ENCODE measurements at regions not wholly inside any gene's neighbourhood (a gene's known extent, or its start where the extent isn't known, plus 50 kb on each side); places are given as distances from the start of the nearest gene placed in this dataset.

- TF ChIP-seq CTCF (IDR thresholded peaks at IDR 0.05; ENCODE audit: borderline replicate concordance, extremely low read depth, insufficient read depth), result no peak
- H3K27ac ChIP-seq (ENCODE audit: low read depth in 2 of 2, low read length in 2 of 2), result no peak overlapping the region
- intact Hi-C loops (cut with DNase I), result no loop called here
- H3K4me3 ChIP-seq (ENCODE audit: low read length in 3 of 3), result no peak overlapping the region
- H3K36me3 ChIP-seq (ENCODE audit: control insufficient read depth in 2 of 3, insufficient read depth in 3 of 3, low read length in 3 of 3), result no peaks in the 10 kb centered on the region
- peaks cover 0 to 7% (median 0%) of the 10 kb centered on the region in 3 donors for H3K9me3 ChIP-seq (ENCODE audit: control insufficient read depth in 2 of 3, insufficient read depth in 1 of 3, low read length in 3 of 3)
- DNase-seq (no peak), FAIRE-seq (no peak)
- H3K9ac ChIP-seq (ENCODE audit: low read length in 3 of 3), result no peak overlapping the region
- H3K4me1 ChIP-seq (ENCODE audit: control insufficient read depth in 2 of 3, insufficient read depth in 2 of 3, low read depth in 1 of 3, low read length in 3 of 3), result no peaks in the 10 kb centered on the region
- H3K27me3 ChIP-seq (ENCODE audit: control insufficient read depth, insufficient read depth, low read length), result no peaks in the 10 kb centered on the region
Observed at GRCh38 chr1:5590717-5591116, 401.5 kb downstream of the NPHP4 start.

- Histone ChIP-seq H3K27ac (ENCODE audit: low read depth in 2 of 2, low read length in 2 of 2) (no peak overlapping the region), H3K4me3 (ENCODE audit: low read length in 3 of 3) (no peak overlapping the region), H3K4me1 (ENCODE audit: control insufficient read depth in 2 of 3, insufficient read depth in 2 of 3, low read depth in 1 of 3, low read length in 3 of 3) (no peaks in the 10 kb centered on the region), H3K36me3 (ENCODE audit: control insufficient read depth in 2 of 3, insufficient read depth in 3 of 3, low read length in 3 of 3) (no peaks in the 10 kb centered on the region), H3K9me3 (ENCODE audit: control insufficient read depth in 2 of 3, insufficient read depth in 1 of 3, low read length in 3 of 3) (peaks cover 0 to 7% (median 0%) of the 10 kb centered on the region in 3 donors), H3K27me3 (ENCODE audit: control insufficient read depth, insufficient read depth, low read length) (no peaks in the 10 kb centered on the region), H3K9ac (ENCODE audit: low read length in 3 of 3) (no peak overlapping the region)
- DNase-seq (no peak), FAIRE-seq (no peak)
- intact Hi-C loops (cut with DNase I), result no loop called here
- TF ChIP-seq CTCF (IDR thresholded peaks at IDR 0.05; ENCODE audit: borderline replicate concordance, extremely low read depth, insufficient read depth), result no peak
Observed at GRCh38 chr1:5586629-5587028, 405.6 kb downstream of the NPHP4 start.

GRCh38 chr1:5585256-5585655, 407.0 kb downstream of the NPHP4 start:
- intact Hi-C loops (cut with DNase I), result no loop called here
- Histone ChIP-seq H3K36me3 (ENCODE audit: control insufficient read depth in 2 of 3, insufficient read depth in 3 of 3, low read length in 3 of 3) (no peaks in the 10 kb centered on the region), H3K9me3 (ENCODE audit: control insufficient read depth in 2 of 3, insufficient read depth in 1 of 3, low read length in 3 of 3) (no peaks in the 10 kb centered on the region), H3K9ac (ENCODE audit: low read length in 3 of 3) (no peak overlapping the region), H3K27me3 (ENCODE audit: control insufficient read depth, insufficient read depth, low read length) (no peaks in the 10 kb centered on the region), H3K4me3 (ENCODE audit: low read length in 3 of 3) (no peak overlapping the region), H3K4me1 (ENCODE audit: control insufficient read depth in 2 of 3, insufficient read depth in 2 of 3, low read depth in 1 of 3, low read length in 3 of 3) (no peaks in the 10 kb centered on the region), H3K27ac (ENCODE audit: low read depth in 2 of 2, low read length in 2 of 2) (no peak overlapping the region)
- no peak for FAIRE-seq
- no peak for TF ChIP-seq CTCF (IDR thresholded peaks at IDR 0.05; ENCODE audit: borderline replicate concordance, extremely low read depth, insufficient read depth)
- DNase-seq, result no peak

- no peaks in the 10 kb centered on the region for H3K36me3 ChIP-seq (ENCODE audit: control insufficient read depth in 2 of 3, insufficient read depth in 3 of 3, low read length in 3 of 3)
- H3K27ac ChIP-seq (ENCODE audit: low read depth in 2 of 2, low read length in 2 of 2), result no peak overlapping the region
- no peaks in the 10 kb centered on the region for H3K9me3 ChIP-seq (ENCODE audit: control insufficient read depth in 2 of 3, insufficient read depth in 1 of 3, low read length in 3 of 3)
- H3K9ac ChIP-seq (ENCODE audit: low read length in 3 of 3), result no peak overlapping the region
- no peaks in the 10 kb centered on the region for H3K4me1 ChIP-seq (ENCODE audit: control insufficient read depth in 2 of 3, insufficient read depth in 2 of 3, low read depth in 1 of 3, low read length in 3 of 3)
- no peak for FAIRE-seq
- TF ChIP-seq CTCF (IDR thresholded peaks at IDR 0.05; ENCODE audit: borderline replicate concordance, extremely low read depth, insufficient read depth), result no peak
- intact Hi-C loops (cut with DNase I), result no loop called here
- H3K4me3 ChIP-seq (ENCODE audit: low read length in 3 of 3), result no peak overlapping the region
- DNase-seq, result no peak
- H3K27me3 ChIP-seq (ENCODE audit: control insufficient read depth, insufficient read depth, low read length), result no peaks in the 10 kb centered on the region
Observed at GRCh38 chr1:5580926-5581325, 411.3 kb downstream of the NPHP4 start.
